ENCODE measurements at regions not wholly inside any gene's neighbourhood (a gene's known extent, or its start where the extent isn't known, plus 50 kb on each side); places are given as distances from the start of the nearest gene placed in this dataset.
A peak's percentile ranks its signal among the peaks of the same experiment; 100 is the strongest.

DNA sequence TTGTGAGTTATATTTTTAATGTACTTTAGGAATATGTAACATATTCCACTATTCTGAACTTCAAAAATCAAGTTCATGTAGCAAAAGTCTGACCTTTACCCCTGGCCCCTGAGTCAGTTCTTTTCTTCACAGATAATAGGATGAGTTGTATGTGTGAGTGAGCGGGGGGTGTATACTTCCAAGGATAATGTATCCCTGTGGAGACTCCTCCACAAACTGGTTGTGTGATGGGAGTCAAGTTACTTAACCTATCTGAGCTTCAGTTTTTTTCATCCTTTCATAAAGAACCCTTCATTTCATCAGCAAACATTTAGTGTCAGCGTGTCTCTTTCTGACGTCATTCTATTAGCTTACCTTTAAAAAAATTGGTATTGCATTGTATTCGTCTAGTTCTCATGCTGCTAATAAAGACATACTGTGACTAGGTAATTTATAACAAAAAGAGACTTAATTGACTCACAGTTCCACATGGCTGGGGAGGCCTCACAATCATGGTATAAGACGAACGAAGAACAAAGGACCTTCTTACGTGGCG, 288.1 kb upstream of the GPC6 start:
- no peak for DNase-seq

DNA sequence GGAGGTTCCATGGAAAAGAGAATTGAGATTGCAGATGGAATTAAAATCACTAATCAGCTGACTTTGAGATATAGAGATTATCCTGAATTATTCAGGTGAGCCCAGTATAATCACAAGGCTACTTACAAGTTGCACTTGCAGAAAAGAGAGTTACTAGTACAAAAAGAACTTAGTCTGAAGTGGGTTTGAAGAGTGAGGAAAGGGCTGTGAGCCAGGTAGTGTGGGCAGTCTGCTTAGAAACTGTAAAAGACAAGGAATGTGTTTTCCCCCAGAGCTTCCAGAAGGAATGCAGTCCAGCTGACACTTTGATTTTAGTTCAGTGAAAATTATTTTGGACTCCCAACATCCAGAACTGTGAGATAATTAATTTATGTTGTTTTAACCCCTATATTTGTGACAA, 285.4 kb upstream of the GPC6 start:
- DNase-seq = peak; percentile 7

DNA sequence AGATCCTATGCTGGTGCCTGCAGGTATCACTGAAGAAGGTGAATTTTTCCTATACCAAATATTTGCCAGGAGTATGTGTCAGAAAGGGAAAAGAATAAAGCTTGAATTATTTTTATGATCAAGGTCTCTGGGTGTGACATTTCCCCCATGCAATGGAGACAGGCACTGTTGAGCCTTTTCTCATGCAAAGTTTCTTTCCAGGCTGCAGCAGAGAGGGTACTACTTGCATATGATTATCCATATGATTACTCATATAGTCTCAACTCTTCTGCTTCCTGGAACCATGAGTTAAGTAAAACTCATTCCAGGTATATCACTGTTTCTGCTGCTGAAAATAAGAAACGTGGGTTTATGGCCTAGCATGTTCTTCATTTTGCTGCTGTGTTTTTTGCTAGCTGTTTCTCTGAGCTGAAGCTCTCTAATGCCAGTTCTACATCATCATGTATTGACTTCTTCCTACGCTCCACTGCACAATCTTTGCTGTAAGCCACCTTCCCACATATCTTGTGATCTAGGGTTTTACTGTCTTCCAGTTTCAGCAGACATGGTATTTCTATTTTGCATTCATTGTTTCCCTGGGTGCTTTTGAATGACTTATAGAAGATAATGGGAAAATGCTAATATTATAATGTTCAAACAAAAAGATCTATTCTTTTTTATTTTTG, 278.7 kb upstream of the GPC6 start:
- DNase-seq = no peak

DNA sequence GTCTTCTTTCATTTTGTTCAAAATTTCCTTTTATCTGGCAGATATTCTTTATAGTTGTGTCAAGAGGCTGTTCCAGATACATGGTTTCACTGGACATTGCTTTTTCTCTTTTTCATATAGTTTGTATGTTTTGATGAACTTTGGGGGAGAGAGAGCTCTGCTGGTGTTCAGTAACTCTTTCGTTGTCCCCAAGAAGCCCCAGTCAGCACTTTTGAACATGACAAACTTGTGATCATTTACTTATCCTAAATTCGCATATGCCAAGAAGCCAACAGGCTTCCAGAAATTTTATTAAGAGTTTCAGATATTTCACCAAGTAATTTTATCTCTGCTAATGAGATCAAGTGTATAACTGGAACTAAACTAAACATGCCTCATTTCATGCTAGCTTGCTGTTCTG, 275.8 kb upstream of the GPC6 start:
- no peak for DNase-seq

DNA sequence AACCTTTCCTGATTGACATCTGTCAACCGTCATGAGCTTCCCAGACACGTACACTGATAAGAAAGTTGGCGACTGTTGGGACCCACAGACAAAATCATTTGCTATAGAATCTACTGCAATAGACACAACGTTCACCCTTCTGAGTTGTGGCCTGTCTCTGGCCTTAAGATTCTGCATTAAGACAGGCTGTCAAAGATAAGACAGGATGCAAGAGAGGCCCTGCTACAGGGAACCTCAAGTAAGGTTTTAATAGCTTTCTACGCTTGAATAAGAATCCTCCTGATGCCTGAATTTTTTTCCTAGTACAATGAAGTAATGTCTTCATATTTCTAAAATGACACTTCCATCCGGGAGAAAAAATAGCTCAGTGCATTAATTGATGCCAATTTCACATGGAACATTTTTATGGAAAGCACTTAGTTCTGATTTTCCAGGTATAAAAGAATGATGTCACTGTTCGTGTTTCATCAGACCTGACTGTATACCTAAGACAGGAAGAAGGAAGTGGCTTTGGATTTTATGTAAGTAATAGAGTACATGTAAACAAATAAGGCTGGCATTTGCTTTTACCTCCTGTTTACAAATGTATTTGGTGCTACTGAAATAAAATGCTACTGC, 275.2 kb upstream of the GPC6 start:
- no peak for DNase-seq

DNA sequence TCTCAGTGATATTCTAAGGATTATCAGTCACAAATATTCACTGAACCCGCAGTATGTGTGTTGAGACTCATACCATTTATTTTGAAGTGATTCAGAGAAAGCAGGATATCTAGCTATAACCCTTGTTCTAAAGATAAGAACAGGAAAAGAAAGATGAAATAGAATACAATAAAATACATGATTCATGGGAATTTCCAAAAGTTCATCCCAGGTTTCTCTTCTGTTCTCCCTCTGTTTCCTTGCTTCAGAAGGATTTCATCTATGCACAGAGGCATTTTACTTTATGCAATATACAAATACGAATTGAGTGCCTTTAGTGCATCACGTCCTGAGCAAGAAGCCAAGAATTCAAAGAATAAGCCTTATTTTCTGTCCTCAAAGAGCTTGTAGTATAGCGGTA, 274.4 kb upstream of the GPC6 start:
- no peak for DNase-seq

DNA sequence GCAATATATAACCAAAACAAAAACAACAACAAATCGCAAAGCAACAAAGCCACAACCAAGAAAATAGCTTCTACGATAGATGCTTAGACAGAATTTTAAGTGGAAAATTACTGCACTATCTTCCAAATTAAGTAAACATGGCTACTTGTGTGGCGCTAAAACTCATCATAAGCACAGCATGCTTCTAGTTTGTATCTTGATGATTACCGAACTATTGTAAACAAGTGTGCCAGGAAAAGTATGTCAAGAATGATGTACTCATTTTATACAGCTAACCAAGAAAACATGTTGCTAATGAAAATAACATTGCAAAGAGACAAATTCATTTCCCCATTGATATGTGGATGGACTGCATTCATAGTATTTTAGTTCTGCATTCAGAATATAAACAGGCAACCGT, 271.9 kb upstream of the GPC6 start:
- peak; percentile 16 for DNase-seq

DNA sequence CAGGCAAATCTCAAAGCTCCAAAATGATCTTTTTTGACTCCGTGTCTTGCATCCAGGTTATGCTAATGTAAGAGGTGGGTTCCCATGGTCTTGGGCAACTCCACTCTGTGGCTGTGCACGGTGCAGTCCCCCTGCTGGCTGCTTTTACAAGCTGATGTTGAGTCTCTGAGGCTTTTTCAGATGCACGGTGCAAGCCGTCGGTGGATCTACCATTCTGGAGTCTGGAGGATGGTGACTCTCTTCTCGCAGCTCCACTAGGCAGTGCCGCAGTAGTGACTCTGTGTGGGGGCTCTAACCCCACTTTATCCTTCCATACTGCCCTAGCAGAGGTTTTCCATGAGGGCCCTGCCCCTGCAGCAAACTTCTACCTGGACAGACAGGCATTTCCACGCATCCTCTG, 266.8 kb upstream of the GPC6 start:
- DNase-seq = no peak

DNA sequence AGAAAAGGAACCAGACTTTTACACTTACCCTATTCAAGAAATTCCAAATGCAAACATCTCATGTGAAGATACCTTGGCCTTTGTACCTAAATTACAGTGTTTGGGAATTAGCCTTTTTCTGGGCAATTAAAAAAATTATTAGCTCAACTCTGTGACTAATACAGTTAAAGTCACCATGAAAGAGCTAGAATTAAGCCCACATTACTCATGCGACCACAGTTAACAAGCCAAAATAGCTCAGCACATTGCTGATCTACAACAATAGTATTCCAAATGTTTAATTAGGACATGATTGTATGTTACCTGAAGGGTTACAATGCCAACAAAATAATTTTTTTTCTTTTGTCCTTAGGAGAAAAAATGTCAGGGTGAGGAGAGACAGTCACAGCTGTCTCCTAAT, 263.6 kb upstream of the GPC6 start:
- peak; percentile 26 for DNase-seq

DNA sequence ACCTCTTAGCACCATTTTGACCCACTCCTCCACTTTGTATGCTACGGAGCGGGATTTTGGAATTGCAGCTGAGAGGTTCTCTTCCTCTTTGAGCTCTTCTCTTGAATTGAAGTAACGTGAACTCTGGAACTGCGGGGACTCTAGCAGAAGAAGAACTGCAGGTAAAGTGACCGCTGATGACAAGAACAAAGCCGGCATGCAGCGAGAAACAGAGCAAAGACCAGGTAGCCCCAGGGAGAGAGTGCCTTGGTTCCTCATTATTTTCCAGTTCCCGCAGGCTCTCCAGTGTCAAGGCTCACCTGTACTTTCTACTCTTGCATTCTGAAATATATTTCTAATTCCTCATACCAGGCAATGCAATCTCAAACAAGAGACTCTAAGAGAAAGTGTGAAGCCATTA, 260.3 kb upstream of the GPC6 start:
- DNase-seq = no peak

DNA sequence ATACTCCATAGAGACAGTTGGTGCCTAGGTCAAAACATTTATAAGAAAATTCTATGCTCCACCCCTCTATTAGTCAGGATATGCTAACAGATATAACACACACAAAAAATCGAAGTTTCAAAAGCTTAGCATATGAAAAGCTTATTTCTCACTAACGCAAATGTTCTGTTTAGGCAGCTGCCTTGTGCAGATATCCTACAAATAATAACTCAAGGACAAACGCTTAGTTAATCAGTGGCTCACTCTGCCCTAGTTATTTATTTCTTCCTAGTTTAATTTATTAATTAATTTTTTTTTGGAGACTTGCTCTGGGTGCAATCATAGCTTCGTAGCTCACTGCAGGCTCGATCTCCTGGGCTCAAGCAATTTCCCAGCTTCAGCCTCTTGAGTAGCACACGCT, 259.7 kb upstream of the GPC6 start:
- DNase-seq = no peak

DNA sequence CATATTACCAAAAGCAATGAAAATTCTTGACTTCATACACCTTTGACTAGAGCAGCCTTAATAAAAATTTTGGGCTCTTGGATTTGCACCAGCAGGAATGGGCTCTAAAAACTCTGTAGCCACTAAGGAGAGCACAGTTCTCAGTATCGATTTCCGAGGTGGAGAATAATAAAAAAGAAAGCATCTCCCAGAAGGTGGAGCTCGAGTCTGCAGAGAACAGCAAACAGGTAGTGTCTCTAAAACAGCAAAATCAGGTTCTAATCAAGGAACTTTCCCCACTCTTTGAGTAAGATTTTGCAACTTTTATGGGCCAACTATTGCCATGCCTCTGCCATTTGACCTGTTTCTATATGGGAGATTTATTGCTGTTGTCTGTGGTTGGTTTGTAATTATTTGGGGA, 258.7 kb upstream of the GPC6 start:
- no peak for DNase-seq

DNA sequence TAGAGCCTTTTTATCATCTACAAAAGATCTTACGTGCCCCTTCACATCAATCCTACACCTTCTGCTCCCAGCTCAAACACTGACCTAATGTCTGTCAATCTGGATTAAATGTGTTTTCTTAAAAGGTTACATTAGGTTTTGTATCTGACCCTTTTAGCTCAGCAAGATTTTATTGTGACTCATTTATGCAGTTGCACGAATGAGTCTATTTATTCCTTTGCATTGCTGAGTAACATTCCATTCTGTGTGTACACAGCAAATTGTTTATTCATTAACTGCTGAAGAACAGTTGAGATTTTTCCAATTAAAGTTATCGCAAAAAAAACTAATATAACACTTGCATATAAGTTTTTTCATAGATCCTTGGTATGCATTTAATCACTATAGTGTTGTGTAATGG, 253.9 kb upstream of the GPC6 start:
- no peak for DNase-seq

DNA sequence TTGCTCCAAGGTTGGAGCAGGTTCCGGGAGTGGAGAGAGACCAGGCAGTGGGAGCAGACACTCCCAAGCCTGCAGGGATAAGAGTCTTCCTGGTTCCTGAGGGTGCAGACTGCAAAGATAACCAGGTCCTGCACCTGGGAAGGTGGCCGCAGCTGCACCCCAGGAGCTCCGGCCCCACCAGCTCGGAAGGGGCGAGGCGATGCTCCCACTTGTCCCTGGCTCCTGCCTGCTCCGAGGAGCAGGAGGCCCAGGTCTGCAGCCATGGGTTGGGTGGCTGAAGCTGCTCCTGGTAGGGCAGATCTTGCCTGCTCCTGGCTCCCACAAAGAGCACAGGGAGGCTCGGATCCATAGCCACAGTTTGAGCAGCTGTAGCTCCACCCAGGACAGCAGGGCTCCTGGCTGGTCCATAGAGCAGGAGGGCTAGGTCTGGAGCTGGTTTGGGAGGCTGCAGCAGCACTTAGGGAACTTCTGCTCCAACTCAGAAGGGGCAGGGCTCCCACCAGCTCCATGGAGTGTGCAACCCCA, 251.6 kb upstream of the GPC6 start:
- DNase-seq = no peak

DNA sequence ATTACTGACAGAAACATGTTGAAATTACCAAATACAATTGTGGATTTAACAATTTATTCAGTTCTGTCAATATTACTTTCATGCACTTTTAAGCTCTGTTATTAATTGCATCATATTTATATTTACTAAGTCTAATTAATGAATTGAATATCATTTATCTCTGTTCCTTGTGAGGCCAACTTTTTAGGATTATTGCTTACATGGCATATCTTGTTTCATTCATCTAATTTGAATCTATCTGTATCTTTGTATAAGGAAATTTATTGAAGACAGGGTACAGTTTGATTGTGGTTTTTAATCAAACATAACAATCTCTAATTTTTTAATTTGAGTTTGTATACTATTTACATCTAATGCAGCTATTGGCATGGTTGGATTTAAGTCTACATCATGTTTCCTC, 249.9 kb upstream of the GPC6 start:
- no peak for DNase-seq

DNA sequence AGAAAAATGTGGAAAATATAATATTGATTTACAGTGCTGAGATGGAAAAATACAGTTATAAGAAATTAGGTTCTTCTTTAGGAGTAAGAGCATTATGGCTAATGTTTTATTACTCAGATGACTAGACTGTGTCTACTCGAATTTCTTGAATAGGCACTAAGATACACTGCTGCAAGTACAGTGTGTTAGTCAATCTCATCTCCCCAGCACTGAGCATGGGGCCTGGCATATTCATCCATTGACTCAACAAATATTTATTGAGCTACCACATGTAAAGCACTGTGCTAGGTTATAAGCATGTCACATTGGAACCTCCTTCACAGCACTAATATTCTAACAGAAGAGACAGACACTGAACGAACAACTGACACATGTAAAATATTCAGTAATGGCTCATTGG, 242.5 kb upstream of the GPC6 start:
- peak; percentile 21 for DNase-seq

DNA sequence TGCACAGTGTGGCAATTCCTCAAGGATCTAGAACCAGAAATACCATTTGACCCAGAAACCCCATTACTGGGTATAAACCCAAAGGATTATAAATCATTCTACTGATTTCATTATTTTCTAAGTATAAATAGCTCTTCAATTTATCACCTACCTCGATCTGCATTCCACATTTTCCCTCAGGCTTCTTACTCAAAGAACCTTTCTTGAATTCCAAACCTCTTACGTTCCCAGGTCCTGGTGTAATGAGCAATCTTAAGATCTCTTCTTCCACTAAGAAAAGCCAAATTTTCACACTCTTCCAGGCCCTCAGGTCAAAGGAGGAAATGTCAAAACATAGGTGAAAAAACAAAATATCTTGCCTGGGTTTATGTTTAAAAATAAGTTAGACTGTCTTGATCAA, 237.3 kb upstream of the GPC6 start:
- peak; percentile 30 for DNase-seq

DNA sequence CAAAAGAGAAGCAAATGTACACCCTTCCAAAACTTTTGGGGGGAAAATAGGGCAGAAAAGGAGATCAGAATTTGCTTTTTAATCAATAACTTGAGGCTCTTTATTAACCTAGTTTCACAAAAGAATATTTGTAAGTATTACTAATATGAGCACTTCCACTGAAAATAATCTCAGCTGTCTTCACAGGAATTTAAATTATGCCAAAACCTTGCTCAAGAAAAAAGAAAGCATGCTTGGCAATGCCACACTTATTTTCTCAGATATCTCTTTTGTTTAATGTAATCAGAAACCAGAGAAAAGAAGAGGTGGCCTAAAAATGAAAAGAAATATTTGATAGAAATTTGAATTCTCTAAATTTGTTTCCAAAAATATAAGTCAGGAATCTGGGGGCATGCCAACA, 234.9 kb upstream of the GPC6 start:
- DNase-seq = peak; percentile 18

DNA sequence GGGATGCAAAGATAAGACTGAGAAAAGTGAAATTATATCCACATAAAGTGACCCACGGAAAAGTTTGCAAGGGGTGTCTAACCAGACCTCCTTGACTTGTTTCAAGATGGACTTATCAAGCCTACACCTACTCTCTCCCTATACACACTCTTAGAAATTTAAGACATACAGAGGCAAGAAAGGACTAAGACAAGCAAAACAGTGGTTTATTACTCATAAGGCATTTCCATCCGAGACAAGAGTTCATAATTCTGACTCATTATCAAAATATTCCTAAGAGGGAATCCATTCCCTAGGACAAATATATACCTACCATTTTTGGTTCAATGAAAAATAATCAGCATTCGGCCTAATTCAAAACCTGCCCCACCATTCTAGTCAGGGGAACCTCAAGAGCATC, 232.6 kb upstream of the GPC6 start:
- DNase-seq = peak; percentile 72

DNA sequence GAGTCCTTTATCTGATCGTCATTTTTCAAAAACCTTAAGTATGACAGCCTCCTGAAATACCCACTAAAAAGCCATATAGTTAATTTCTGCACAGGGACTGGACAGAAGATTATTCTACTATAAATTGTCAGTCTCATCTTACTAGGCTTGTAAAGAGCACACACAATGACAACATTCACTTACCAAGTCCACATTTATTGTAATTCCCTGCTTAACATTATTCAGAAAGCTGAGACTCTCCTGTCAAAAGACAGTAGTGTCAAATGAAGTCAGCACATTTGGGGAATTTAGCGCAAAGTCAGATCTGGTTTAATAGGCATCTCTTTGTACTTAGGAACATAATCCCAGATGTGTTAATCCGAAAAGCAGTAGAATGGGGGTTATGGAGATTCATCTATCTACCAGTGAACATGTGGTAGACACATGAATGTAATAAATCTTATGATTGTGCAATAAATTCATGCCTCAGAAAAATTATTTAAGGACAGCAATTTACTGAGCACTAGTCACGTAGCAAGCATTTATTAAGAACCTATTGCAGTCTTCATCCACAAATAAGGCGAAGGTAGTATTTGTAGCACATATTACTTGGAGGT, 224.6 kb upstream of the GPC6 start:
- DNase-seq = peak; percentile 56

DNA sequence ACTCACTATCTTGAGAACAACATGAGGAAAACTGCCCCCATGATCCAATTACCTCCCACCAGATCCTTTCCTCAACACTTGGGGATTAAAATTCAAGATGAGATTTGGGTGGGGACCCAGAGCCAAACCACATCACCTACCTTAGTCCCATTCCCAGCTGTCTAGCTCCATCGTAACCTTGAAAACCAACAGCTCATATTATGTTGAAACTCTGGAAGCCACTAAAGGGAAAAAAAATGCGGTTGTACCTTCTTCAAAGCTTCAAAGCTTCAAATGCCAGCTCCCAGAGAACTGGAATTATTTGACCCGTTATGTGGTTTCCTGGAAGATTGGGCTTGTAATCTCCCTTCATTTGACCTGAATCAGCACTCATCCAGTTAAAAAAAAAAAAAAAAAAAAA, 223.1 kb upstream of the GPC6 start:
- no peak for DNase-seq

DNA sequence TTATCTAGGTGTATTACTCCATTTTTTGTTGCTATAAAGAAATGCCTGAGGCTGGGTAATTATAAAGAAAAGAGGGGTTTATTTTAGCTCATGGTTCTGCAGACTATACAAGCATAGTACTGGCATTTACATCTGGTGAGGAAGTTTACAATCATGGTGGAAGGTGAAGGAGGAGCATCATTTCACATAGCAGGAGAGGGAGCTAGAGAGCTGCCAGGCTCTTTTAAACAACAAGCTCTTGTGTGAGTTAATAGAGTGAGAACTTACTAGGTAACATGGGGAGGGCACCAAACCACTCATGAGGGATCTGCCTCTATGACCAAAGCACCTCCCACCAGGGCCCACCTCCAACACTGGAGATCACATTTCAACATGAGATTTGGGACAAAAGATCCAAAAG, 221.7 kb upstream of the GPC6 start:
- peak; percentile 12 for DNase-seq

DNA sequence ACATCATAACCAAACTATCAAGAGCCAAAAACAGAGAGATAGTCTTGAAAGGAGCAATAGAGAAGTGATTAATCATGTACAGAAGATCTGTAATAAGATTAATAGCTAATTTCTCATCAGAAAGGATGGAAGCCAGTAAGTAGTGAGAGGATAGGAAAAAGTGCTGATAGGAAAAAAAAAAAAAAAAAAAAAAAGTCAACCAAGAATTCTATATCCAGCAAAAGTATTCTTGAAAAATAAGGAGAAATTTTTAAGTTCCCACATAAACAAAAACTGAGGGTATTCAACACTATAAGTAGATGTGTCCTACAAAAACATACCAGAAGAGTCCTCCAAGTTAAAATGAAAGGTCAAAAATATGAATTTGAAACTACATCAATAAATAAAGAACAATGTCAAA, 218.7 kb upstream of the GPC6 start:
- no peak for DNase-seq

DNA sequence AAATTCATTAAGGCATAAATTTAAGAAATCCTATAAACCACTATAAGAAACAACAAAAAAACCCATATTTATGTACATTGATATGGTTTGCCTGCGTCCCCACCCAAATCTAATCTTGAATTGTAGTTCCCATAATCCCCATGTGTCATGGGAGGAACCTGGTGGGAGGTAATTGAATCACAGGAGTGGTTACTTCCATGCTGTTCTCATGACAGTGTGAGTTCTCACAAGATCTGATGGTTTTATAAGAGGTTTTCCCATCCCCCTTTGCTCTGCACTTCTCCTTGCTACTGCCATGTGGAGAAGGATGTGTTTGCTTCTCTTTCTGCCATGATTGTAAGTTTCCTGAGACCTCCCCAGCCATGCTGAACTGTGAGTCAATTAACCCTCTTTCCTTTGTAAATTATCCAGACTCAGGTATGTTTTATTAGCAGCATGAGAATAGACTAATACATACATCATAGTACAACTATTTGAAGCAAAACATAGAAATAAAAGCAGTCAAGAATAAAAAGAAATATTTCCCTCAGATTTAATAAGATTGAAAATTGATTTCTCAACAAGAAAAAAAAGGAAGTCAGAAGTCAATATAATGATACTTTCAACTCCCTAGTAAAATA, 209.0 kb upstream of the GPC6 start:
- no peak for DNase-seq

Data from fibroblast of skin of right biceps (primary cell).